HTR-8/SVneo (cell line): ENCODE measurements at regions not wholly inside any gene's neighbourhood (a gene's known extent, or its start where the extent isn't known, plus 50 kb on each side); places are given as distances from the start of the nearest gene placed in this dataset.
"Not testable (repeated sequence)": the region's sequence is repeated elsewhere in the genome, so short reads cannot be mapped to it uniquely, and the experiment has no call there.

Experiments used
- DNase-seq: peaks from one replicate; pipeline ENCODE4 v3.0.0; 2011; ENCODE audit warnings: low spot score, mixed read lengths; ENCODE audit not compliant: insufficient read length
- FAIRE-seq: peaks from 2 replicates; lab custom pipeline; 2011; peaks lifted over from hg19 to GRCh38; lab: Jason Lieb, UNC

DNA sequence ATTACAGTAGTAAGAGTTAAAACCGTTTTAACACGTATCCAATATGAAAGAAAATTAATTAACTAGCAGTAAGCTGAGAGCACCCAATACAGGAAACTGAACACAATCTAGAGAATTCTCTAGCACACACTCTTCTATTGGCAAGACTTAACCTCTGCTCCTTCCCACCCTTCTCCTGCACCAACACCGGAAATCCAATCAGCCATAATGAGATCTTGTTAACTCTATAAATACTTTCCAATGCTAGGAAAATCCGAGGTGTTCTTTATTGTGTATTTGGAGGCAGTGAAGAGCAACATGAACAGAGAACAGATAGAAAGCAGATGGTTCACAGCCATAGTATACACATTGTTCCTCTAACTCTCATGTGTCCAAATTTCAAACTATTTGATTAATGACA is 591.7 kb downstream of the CETN3 start:
- DNase-seq, result no peak
- no peak for FAIRE-seq

DNA sequence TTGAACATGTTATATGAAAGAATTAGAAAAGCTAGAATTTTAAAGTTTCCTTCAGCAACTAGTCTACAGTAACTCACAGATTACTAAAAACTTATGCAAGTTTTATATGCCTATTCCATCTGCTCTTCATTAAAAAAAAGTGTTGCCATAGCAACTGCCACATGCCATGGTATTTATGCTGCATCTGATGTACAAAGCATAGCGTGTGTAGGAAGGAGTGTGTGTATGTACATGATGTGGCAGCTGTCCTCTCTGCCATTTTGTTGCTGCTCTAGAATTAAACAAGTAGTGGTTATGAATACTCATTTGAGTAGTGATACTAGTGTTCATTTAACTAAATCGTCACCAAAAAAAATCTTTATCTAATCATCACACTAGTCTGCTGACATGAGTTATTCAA is 593.5 kb downstream of the CETN3 start:
- FAIRE-seq, result no peak
- DNase-seq, result no peak

DNA sequence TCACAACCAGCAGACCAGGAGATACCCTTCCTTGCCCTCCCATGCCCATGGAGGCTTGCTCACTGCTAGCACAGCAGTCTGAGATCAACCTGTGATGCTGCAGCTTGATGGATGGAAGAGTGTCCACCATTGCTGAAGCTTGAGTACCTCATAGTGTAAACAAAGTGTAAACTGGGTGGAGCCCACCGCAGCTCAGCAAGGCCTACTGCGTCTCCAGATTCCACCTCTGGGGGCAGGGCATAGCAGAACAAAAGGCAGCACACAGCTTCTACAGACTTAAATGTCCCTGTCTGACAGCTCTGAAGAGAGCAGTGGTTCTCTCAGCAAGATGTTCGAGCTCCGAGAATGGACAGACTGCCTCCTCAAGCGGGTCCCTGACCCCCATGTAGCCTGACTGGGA is 608.8 kb downstream of the CETN3 start:
- not testable (repeated sequence) for FAIRE-seq, DNase-seq

DNA sequence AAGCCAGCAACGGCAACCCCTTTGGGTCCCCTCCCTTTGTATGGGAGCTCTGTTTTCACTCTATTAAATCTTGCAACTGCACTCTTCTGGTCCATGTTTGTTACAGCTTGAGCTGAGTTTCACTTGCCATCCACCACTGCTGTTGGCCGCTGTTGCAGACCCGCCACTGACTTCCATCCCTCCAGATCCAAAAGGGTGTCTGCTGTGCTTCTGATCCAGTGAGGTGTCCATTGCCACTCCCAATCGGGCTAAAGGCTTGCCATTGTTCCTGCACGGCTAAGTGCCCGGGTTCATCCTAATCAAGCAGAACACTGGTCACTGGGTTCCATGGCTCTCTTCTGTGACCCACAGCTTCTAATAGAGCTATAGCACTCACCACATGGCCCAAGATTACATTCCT is 615.1 kb downstream of the CETN3 start:
- not testable (repeated sequence) for FAIRE-seq, DNase-seq

DNA sequence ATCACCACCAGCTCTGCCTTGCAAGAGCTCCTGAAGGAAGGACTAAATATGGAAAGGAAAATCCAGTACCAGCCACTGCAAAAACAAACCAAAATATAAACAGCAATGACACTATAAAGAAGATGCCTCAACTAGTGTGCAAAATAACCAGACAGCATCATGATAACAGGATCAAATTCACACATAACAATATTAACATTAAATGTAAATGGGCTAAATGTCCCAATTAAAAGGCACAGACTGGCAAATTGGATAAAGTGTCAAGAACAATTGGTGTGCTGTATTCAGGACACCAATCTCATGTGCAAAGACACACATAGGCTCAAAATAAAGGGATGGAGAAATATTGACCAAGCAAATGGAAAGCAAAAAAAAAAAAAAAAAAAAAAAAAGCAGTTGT is 629.8 kb downstream of the CETN3 start:
- FAIRE-seq, DNase-seq: not testable (repeated sequence)

DNA sequence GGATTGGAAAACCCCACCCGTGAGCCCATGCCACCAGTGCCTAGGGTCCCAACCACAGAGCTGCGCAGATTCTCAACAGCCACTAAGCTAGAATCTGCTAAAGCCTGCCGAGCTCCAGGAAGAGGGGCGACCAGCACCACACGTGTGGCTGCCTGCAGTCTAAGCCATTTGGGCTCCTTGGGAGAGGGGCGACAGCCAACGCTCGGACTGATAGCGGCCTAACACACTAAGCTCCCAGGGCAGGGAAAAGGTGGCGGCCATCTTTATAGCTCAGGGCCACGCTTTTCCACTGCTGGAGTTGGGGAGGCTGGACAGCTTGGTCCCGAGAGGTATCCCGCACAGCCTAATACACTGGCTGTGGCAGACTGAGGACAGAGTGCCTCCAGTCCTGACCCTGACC is 631.8 kb downstream of the CETN3 start:
- FAIRE-seq, result no peak

DNA sequence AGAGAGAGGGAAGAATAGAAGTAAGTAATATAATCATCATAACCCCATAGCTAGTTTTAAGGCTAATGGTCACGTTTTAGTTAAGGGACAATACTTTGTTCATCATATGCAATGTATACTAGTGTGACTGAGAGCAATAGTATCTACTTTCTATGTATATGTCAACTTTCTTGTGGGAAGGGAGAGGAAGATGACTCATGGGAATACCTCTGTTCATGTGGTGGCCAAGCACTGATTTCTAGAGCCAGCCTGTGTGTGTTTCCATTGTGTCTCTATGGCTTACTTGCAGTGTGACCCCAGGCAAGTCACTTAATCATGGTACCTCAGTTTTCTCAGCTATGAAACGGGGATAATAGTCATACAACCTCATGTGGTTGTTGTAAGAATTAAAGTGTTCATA is 639.6 kb downstream of the CETN3 start:
- DNase-seq, result no peak

More for the DNA sequence above, 631.8 kb downstream of the CETN3 start:
- DNase-seq, result no peak

DNA sequence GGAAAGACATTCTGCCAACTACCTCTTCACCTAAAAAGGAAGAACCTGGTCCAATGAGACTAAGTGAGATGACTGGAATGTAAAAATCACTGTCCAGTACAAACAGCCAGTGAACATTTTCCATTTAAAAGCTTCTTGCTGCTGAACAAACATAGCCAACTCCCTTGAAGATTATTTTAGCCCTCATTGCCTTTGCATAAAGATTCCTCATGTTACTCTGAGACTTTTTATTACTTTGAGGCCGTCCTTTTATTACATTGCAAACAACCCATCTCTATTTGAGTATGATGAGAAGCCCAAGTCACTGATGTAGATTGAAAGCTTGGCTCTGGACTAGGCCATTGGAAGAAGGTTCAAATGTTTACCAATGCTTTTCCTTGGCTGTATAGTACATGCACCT is 649.8 kb downstream of the CETN3 start:
- FAIRE-seq (no peak), DNase-seq (no peak)

More for the DNA sequence above, 639.6 kb downstream of the CETN3 start:
- FAIRE-seq, result no peak

DNA sequence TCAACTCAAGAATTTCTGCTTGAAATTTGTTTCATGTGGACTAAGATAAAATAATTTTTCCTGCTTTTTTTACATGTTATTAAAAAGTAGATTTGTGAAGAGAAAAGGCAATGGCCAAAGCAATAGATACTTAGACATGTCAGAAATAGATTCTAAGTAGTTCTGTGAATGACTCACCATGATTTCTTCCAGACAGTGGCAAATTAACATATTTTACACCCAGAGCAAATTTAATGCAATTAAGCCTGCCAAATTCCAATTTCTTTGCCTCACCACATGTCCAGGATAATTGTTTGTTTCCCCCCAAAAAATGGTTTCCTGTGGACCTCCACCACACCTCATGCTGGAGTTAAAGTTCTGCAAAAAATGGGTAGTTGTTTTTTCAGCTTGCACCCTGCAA is 651.4 kb downstream of the CETN3 start:
- no peak for FAIRE-seq

DNA sequence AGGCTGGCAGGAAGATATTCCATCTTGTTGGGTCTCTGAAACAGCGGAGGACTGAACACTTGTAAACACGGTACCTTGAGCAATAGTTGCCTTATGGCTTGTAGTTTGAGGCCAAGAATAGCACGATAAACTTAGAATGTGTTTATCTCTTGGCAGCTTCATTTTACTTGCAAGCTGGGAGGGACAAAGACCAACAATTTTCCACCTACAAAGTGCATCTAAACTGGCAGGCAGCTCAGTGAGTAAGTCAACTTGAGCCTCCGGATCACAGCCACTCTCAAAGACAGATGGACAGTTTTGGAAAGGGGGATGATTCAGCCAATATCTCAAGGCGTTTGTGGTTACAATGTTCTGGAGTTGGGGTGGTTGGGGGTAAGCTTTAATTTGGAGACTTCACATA is 652.6 kb downstream of the CETN3 start:
- DNase-seq (no peak), FAIRE-seq (no peak)

More for the DNA sequence above, 651.4 kb downstream of the CETN3 start:
- DNase-seq, result no peak

DNA sequence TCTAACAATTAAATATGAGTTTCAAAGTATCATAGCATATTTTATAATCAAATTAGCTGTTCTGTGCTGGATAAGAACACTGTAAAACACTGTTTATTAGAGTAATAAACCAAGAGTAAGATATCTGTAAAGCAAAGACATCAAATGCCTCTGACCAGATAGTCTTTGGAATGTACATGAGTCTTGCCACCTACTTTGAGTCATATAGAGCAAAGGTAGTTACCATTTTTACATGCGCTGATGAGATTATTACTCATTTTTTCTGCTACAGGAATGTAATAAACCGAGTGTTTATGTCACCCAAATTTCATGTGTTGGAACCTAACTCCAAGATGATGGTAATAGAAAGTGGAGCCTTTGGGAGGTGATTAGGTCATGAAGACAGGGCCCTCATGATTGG is 654.5 kb downstream of the CETN3 start:
- FAIRE-seq (no peak), DNase-seq (no peak)

DNA sequence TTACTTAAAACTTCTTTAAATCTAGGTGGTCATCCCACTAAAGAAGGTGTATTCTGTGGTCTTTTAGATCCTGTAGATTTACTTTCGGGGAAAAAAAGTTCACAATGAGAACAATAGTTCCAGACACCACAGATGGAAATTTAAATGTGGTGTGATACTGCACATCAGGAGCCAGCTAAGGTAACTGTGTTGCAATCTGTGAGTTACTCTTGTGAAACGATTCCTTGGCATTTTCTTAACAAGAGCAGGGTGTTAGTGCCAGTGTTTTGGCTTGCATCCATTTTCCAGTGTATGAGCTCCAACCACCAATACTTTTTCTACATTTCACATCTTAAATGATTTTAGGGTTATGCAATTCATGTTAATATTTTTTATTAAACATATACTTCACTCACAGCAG is 674.5 kb downstream of the CETN3 start:
- no peak for DNase-seq
- no peak for FAIRE-seq

DNA sequence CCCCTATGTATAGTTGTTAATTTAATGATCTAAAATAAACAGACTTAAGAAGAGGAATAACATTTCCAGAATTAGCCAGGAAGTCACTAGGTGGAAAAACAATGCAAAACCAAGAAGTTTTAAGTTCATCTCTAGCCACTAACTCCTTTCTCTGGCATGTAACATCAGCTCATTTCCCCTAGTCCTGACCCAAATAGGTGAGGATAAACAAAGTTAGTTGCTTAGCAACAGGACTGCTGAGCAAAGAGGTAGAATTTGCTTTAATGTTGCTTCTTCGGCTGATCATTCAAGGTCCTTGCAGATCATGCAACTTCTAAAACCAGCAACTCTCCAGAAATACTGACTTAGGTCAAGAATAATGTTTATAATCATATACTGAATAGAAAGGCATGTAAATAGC is 675.8 kb downstream of the CETN3 start:
- DNase-seq (no peak), FAIRE-seq (no peak)

DNA sequence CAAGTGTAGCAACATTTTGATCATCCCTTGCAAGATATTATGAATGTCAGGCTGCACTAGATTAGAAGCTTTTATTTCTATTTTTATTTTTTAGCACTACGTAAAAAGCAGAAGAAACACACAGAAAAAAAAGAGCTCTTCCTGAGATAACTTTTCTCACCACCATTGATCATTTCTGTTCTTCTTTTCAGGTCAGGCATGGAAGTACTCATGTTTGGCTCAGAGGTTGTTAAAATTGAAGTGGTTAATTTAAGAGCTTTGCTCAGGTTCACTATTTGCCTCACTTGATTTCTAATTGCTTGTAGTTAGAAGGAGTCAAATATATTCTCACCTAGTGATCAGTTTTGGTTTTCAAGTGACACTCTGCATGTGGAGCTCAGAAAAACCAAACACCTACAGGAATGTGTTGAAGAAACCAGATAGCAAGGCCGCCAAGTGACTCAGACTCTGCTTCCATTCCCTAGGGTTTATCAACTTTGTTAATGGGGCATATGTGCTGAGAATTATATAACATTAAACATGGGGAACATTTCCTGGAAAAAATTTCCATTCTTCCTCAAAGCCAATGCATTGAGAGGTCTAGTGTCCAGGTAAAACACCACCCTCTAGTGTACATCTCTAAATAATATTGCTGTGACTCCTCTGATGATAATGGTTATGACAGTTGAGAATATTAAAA is 679.8 kb downstream of the CETN3 start:
- FAIRE-seq (no peak), DNase-seq (no peak)

DNA sequence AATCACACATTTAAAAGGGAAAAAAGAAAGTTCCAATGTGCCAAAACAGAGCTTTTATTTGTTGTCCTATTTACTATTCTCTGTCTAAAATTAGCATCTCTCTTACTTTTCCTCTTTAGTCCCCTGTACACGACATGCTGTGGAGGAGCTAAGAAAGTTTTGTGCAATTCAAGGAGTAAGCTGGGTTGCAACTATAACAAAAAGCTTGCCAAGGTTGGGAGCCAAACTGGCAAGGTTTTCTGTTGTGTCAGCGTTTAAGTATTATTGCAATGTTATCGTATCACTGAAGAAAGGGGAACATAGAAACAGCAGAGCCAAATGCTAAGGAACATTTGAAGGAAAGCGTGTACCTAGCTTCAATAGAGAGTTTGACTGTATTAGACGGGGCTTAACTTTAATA is 680.8 kb downstream of the CETN3 start:
- no peak for DNase-seq
- FAIRE-seq, result no peak

DNA sequence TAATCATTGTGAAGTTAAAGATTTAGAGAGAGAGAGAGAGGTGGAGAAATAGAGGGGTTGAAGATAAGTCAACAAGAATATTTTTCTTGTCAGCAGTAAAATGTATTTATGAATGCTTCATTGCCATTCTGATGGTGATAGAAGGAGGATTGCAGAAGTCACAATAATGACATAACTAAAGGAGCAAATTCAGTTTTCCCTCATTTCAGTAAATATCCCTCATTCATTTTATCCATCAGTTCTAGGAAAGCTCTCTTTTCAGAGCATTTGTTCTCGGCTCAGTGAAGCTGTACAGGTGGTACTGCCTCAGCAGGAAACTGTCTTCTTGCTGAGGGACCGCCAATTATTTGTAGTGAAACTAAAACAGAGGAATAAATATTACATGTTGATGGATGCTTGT is 681.4 kb downstream of the CETN3 start:
- no peak for DNase-seq
- no peak for FAIRE-seq

DNA sequence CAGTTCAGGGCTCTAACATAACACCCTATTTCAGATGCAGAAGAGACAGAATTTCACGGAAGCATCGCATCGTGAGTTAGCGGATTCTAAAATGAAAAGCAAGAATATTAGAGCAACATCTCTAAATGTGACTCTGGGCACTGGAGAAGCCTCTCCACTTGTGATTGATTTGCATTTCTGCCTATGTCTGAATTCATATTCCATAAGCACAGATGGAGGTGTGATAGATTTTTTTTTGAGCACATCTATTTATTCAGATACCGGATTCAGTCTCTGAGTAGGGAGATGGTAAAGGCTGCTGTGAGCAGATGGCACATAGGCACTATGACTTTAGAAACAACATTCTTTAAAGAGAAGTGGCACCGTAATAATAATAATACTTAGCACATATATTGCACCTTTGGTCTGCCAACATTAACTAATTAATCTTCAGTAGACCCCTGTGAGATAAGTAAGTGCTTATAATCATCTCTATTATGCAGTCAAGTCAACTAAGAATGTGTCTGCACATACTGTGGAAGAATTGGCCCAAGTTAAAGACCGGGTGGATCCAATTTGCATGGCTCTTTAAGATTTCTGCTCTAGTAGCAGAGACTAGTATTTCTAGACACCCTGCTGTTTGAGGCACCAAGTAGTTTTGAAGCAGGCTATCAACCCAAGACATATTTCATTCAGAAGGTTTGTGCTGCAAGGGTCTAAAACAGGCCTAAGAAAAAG is 685.0 kb downstream of the CETN3 start:
- FAIRE-seq (no peak), DNase-seq (no peak)

DNA sequence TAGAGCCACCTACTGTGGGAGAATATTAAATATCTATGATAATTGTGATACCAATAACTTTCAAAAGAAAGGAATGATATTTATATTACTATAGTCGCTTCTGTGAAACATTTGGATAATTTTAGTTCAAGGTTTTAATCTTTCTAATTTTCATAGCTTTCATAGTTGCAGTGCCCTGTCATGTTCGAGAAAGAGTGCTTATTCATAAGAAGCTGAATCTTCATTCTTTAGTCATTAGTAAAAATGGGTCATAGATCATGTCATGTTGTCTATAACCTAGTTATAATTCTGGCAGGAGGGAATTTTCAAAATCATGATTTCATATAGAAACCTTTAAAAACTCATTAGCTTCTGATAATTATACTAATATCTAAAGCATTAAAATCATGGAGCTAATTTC is 685.6 kb downstream of the CETN3 start:
- no peak for DNase-seq
- no peak for FAIRE-seq

DNA sequence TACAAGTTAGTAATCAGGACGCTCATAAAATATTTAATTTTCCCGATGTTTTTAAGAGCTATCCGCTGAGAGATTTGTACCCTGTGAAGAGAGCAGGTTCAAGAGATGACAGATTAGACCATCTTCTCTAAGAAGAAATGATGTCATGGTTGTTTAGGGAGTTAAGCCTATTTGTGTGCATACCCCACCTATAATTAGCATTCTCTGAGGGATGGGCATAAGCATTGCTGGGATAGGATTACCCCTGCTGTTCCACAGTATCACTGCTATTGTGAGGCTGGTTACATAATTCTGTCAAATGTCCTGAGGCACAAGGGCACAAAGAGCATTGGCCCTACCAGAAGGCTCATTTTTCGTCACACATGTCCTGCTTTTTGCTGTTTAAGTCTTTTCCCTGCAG is 687.0 kb downstream of the CETN3 start:
- no peak for DNase-seq

DNA sequence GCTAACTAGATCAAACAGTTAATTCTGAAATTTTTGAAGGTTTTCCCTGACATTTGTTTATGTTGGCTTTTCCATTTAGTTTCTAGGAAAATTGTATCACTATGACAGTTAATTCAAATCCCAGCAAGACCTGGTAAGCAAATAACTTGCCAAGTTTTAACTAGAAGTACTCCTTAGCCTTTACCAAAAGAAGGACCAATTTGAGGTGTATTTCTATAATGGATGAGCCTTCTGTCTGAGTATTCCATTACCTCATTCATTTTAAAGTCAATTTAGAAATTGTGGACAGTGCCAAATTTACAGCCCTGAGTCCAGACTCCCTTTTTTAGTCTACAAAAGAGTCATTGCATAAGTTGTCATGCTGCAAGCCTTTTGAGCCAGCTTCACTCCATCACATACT is 687.6 kb downstream of the CETN3 start:
- FAIRE-seq, result no peak
- DNase-seq, result no peak

More for the DNA sequence above, 687.0 kb downstream of the CETN3 start:
- no peak for FAIRE-seq

DNA sequence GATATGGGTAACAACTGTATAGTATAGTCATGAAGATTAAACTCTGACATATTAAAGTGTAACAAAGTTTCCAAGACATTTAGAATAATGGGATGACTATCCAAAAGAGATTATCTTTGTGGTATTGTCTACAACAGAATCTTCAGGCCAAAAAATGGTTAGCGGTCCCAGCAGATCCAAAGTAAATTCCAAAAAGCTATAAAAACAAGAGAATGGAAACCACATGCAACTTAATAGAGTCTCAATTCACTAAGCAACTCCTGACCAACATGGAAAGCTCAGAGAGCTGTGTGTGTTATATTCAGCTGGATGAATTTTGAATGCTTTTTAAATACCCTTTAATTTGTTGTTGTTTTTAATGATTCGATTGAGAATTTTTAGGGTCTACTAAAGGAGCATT is 688.2 kb downstream of the CETN3 start:
- DNase-seq (no peak), FAIRE-seq (no peak)

DNA sequence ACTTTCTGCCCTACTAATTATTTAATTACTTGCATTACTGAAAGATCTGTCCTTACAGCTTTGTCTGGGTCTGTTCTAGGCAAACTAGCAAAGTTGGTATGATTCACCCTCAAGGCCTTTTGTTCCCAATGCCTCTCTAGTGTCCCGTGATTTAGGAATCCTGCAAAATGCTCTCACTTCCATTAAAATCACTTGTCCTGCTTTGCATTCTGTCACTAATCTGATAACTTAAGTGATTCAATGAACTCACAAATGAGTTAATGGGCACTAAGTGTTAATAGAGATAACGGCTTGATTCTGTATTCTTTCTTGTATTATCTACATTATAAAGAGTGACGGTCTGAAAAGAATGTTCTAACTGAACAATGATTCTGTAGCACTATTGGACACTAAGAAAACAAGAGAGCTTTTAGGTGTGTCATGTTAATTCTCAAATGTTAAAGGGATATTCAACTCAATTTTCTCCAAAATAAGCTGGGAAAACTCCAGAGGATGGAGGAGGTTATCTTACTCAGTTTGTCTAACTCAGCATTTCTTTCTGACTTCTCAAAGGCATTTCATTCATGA is 697.3 kb downstream of the CETN3 start:
- DNase-seq (no peak), FAIRE-seq (no peak)
